ENCODE measurements at regions not wholly inside any gene's neighbourhood (a gene's known extent, or its start where the extent isn't known, plus 50 kb on each side); places are given as distances from the start of the nearest gene placed in this dataset.

GRCh38 chr1:95371666-95372282 lies 137.8 kb downstream of the RWDD3 start:
- peaks cover 0 to 11% (median 0%) of the 10 kb centered on the region in 3 donors for H3K4me1 ChIP-seq
- no peak overlapping the region for H3K27ac ChIP-seq
- ATAC-seq = no peak
- 67 to 91% methylated on average over 5 to 10 of the region's 12 CpGs for WGBS, 2 donors (ENCODE audit: low coverage in 1 of 2)
- TF ChIP-seq EP300 (IDR thresholded peaks at IDR 0.05) (no peak), POLR2AphosphoS5 (IDR thresholded peaks at IDR 0.05) (no peak), POLR2A (IDR thresholded peaks at IDR 0.05) (no peak), CTCF (IDR thresholded peaks at IDR 0.05) (no peak)
- H3K9me3 ChIP-seq = no peaks in the 10 kb centered on the region
- H3K36me3 ChIP-seq = no peaks in the 10 kb centered on the region
- H3K27me3 ChIP-seq = no peaks in the 10 kb centered on the region
- no peak overlapping the region for H3K4me3 ChIP-seq

GRCh38 chr1:95375174-95375573 lies 141.2 kb downstream of the RWDD3 start:
- Histone ChIP-seq H3K4me3 (no peak overlapping the region), H3K9me3 (no peaks in the 10 kb centered on the region), H3K27me3 (no peaks in the 10 kb centered on the region), H3K27ac (no peak overlapping the region), H3K4me1 (peaks cover 0 to 8% (median 0%) of the 10 kb centered on the region in 3 donors), H3K36me3 (no peaks in the 10 kb centered on the region)
- 33 to 94% methylated on average over 1 to 3 of the region's 4 CpGs for WGBS, 2 donors (ENCODE audit: low coverage in 1 of 2)
- TF ChIP-seq POLR2A (IDR thresholded peaks at IDR 0.05) = no peak
- TF ChIP-seq EP300 (IDR thresholded peaks at IDR 0.05) = no peak
- no peak for TF ChIP-seq CTCF (IDR thresholded peaks at IDR 0.05)
- no peak for ATAC-seq

DNA sequence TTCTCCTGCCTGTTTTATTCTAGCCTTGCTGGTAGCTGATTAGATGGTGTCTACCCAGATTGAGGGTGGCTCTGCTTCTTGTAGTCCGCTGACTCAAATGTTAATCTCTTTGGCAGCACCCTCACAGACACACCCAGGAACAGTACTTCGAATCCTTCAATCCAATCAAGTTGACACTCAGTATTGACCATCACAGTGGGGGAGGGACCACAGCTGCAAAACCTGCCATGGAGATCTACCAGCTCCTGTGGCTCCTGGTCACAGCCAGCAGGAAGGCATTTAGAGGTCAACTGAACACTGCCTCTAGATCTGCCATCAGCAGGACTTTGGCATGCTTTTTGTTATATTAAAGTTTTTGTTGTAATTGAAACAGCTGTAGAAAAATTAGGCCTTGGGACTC lies 146.9 kb downstream of the RWDD3 start:
- Histone ChIP-seq H3K36me3 (no peaks in the 10 kb centered on the region), H3K9me3 (no peaks in the 10 kb centered on the region), H3K4me1 (no peaks in the 10 kb centered on the region), H3K4me3 (no peak overlapping the region), H3K27ac (no peak overlapping the region), H3K27me3 (no peaks in the 10 kb centered on the region)
- WGBS, 2 donors (ENCODE audit: low coverage in 1 of 2) = 100% methylated on average over 1 of the region's 2 CpGs; no CpG with 5 or more reads in 1 of the 2 donors
- ATAC-seq = no peak
- TF ChIP-seq POLR2A (IDR thresholded peaks at IDR 0.05) (no peak), CTCF (IDR thresholded peaks at IDR 0.05) (no peak), EP300 (IDR thresholded peaks at IDR 0.05) (no peak), POLR2AphosphoS5 (IDR thresholded peaks at IDR 0.05) (no peak)

DNA sequence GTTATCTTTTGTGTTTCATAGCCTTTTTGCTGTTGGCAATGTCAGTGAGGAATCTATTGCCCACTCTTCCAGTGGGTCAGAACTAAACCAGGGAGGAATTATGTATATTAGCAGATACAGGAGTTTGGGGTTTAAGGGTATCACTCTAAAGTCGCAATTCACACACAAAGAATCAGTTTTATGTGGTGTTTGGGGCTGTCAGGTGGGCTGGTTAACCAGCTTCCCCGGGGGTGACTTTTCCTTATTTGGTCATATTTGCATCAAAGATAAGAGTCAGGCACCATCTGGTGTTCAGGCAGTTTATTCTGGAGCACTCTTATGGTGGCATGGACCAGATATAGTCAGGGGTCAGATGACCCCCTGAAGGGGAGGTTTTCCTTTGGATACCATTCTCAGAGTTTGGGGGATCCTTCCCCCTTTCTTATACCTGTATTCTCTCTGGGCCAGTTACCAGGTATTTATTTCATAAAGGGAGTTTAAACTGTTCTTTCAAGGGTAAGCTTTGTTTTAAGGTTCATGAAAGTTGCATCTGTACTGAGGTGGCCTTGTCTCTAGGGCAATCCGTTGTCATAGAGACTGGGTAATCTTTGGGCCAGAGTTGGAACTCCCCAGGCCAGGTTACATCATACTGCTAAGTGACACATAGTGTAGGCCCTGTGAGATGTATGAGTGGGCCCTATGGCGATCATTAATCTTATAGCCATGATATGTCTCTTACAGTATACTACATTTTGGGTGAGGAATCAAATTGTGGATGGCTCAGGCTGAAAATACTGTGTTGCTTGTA lies 148.2 kb downstream of the RWDD3 start:
- Histone ChIP-seq H3K4me1 (no peaks in the 10 kb centered on the region), H3K27ac (no peak overlapping the region), H3K9me3 (no peaks in the 10 kb centered on the region), H3K36me3 (no peaks in the 10 kb centered on the region), H3K27me3 (no peaks in the 10 kb centered on the region), H3K4me3 (no peak overlapping the region)
- no peak for ATAC-seq
- TF ChIP-seq POLR2A (IDR thresholded peaks at IDR 0.05) (no peak), POLR2AphosphoS5 (IDR thresholded peaks at IDR 0.05) (no peak), CTCF (IDR thresholded peaks at IDR 0.05) (no peak), EP300 (IDR thresholded peaks at IDR 0.05) (no peak)
- 31 to 83% methylated on average over 2 of the region's 4 CpGs for WGBS, 2 donors (ENCODE audit: low coverage in 1 of 2)

- ATAC-seq = no peak
- Histone ChIP-seq H3K9me3 (no peaks in the 10 kb centered on the region), H3K27me3 (no peaks in the 10 kb centered on the region), H3K27ac (no peak overlapping the region), H3K4me1 (no peaks in the 10 kb centered on the region), H3K36me3 (no peaks in the 10 kb centered on the region), H3K4me3 (no peak overlapping the region)
- WGBS, 2 donors (ENCODE audit: low coverage in 1 of 2) = 60 to 71% methylated on average over 3 to 5 of the region's 5 CpGs
- no peak for TF ChIP-seq EP300 (IDR thresholded peaks at IDR 0.05)
- TF ChIP-seq POLR2A (IDR thresholded peaks at IDR 0.05) = no peak
- TF ChIP-seq CTCF (IDR thresholded peaks at IDR 0.05) = no peak
- TF ChIP-seq POLR2AphosphoS5 (IDR thresholded peaks at IDR 0.05) = no peak
Observed at GRCh38 chr1:95383111-95383510, 149.1 kb downstream of the RWDD3 start.
